Right atrium auricular region (tissue), 2 donors: ENCODE measurements at regions not wholly inside any gene's neighbourhood (a gene's known extent, or its start where the extent isn't known, plus 50 kb on each side); places are given as distances from the start of the nearest gene placed in this dataset.

Experiments
- DNase-seq: peaks from one replicate; pipeline ENCODE4 v3.0.0-alpha.2; 2019; ENCODE audit warnings: low spot score
- H3K27ac ChIP-seq, 2 donors: fragments of 200-600 bp; sonication (generic); 1 replicate in 1 of 2; 2 replicates in 1 of 2; pipeline ENCODE4 v1.5.1; 2016 to 2019
- H3K27me3 ChIP-seq, 2 donors: fragments of 200-600 bp; sonication (generic); one replicate each; pipeline versions ENCODE4 v1.5.1 to v1.6.0; 2017 to 2019
- H3K36me3 ChIP-seq: fragments of 200-600 bp; sonication (generic); one replicate; pipeline ENCODE4 v1.5.1; 2016
- H3K4me1 ChIP-seq, 2 donors: fragments of 200-600 bp; sonication (generic); one replicate each; pipeline versions ENCODE4 v1.5.1 to v1.6.0; 2017 to 2019
- H3K4me3 ChIP-seq, 2 donors: fragments of 200-600 bp; sonication (generic); 1 replicate in 1 of 2; 2 replicates in 1 of 2; pipeline ENCODE4 v1.5.1; 2017 to 2019; ENCODE audit warnings: mild to moderate bottlenecking in 1 of 2, moderate library complexity in 1 of 2
- H3K9me3 ChIP-seq, 2 donors: fragments of 200-600 bp; sonication (generic); one replicate each; pipeline ENCODE4 v1.5.1; 2019
- TF ChIP-seq, protein P1 (sequence below), 2 donors: fragments of 200-600 bp; sonication (generic); IDR thresholded peaks; one replicate each; pipeline ENCODE4 v1.5.1; 2019; ENCODE audit warnings: antibody characterized with exemption in 2 of 2

DNA sequence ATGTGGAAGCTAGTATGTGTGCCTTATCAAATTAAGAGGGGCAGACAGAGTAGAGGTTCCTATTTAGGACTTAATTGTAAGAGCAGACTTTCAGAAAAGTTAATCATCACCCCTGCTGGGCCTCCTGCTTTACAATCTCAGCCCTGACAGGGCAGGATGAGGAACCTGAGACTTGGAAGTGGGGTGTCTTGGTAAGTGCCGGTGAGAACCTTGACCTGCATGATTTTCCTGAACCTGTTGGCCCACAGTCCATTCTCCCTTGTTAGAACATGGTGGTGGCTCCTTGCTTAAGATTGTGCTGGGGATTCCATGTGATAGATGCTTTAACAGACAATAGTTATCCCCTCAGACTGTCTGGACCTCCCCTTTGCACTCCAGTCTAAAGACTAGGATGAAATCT, 141.7 kb upstream of the TMEM72 start:
- no peak for DNase-seq

DNA sequence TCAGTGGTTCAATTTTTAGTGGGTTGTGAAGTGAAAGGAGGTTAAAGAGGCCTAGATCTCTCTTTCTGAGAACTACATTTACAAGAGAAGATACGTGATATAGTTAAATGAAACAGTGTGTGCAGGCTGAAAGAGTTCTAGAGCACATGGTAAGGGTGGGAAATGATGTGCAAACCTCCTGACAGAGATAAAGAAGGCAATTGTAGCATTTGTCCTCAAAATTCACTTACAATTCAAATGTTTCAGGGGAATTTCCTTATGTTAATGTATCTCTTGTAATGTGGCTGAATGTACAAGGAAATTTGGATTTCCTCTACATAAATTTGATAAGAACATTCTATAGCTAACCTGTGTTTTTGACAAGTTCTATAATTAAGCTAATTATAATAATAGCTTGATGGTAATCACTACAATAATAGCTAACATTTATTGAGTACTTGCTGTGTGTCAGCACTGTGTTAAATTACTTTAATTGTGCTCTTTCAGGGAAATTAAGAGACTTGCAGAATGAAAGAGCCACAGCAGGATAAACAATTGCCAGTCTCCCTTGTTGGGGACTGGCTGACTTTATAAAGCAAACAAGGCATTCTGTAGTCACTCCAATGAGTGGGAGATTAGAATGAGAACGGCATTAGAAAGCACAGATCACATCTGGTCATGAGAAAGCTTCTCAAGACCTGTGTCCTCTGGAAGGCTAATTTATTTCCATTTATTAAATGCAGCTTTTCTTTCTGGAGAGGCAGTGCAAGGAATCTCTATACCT, 139.7 kb upstream of the TMEM72 start:
- TF ChIP-seq, protein P1, sequence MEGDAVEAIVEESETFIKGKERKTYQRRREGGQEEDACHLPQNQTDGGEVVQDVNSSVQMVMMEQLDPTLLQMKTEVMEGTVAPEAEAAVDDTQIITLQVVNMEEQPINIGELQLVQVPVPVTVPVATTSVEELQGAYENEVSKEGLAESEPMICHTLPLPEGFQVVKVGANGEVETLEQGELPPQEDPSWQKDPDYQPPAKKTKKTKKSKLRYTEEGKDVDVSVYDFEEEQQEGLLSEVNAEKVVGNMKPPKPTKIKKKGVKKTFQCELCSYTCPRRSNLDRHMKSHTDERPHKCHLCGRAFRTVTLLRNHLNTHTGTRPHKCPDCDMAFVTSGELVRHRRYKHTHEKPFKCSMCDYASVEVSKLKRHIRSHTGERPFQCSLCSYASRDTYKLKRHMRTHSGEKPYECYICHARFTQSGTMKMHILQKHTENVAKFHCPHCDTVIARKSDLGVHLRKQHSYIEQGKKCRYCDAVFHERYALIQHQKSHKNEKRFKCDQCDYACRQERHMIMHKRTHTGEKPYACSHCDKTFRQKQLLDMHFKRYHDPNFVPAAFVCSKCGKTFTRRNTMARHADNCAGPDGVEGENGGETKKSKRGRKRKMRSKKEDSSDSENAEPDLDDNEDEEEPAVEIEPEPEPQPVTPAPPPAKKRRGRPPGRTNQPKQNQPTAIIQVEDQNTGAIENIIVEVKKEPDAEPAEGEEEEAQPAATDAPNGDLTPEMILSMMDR (IDR thresholded peaks at IDR 0.05) = no peak
- no peak for DNase-seq
- Histone ChIP-seq H3K27ac (no peak overlapping the region), H3K9me3 (no peaks in the 10 kb centered on the region), H3K4me1 (no peaks in the 10 kb centered on the region), H3K4me3 (no peak overlapping the region), H3K27me3 (no peaks in the 10 kb centered on the region), H3K36me3 (no peaks in the 10 kb centered on the region)

More for the DNA sequence above, 141.7 kb upstream of the TMEM72 start:
- H3K36me3 ChIP-seq = no peaks in the 10 kb centered on the region
- no peaks in the 10 kb centered on the region for H3K9me3 ChIP-seq
- no peak overlapping the region for H3K4me3 ChIP-seq
- TF ChIP-seq, protein P1 (IDR thresholded peaks at IDR 0.05) = no peak
- no peaks in the 10 kb centered on the region for H3K4me1 ChIP-seq
- H3K27ac ChIP-seq = no peak overlapping the region
- no peaks in the 10 kb centered on the region for H3K27me3 ChIP-seq

DNA sequence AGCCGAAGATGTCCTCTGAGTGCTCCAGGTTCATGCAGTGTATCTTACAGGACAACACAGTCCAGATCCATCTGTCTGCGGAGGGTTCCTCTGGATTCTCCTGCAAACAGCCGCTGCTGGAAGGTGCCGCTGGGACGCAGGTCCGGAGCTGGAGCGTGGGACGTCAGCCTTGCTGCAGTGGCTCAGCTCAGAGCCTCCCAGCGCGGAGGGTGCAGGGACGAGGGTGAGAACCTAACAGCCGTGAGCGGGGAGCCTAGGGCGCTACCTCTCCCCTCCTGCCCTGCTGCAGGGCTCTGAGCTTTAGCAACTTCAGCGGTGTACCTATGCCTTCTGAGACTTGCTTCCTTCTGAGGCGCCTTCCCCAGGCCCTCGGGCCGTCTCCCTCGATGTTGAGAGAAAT, 137.6 kb upstream of the TMEM72 start:
- no peaks in the 10 kb centered on the region for H3K27me3 ChIP-seq
- DNase-seq = no peak
- no peaks in the 10 kb centered on the region for H3K36me3 ChIP-seq
- H3K4me1 ChIP-seq = no peaks in the 10 kb centered on the region
- TF ChIP-seq, protein P1 (IDR thresholded peaks at IDR 0.05) = no peak
- H3K4me3 ChIP-seq = no peak overlapping the region
- H3K9me3 ChIP-seq = no peaks in the 10 kb centered on the region
- H3K27ac ChIP-seq = no peak overlapping the region

DNA sequence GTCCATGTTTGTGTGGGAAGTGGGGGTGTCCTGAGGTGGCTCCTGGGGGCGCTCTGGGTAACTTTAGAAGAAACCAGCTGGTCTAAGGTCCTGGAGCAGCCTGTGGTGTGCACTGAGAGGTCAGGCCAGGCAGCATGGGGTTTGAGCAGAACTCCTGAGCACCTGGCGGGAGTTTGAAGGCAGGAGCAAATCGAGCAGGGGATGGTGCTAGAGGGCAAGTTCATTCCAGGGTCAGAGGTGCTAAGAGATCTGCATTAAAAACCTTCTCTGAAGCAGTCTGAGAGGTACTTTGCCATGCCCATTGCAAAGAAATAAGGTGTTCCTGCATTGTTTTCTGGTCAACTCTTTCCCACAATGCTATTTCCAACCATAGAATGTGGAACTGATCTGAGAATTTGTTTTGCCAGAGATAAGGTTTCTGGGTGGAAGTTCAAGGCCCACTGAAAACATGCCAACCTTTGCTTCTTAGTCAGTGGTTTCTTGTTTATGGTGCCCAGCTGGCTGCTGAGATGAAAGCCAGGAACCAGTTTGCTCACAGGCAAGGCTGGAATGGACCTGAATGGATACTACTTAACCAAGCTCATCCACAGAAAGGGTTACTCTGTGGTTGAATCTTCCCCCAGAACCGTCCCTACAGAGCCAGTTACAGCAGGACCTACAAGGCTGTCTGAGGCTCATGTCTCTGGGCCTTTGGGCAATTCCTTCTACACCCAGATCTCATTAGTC, 136.3 kb upstream of the TMEM72 start:
- no peaks in the 10 kb centered on the region for H3K36me3 ChIP-seq
- TF ChIP-seq, protein P1 (IDR thresholded peaks at IDR 0.05) = no peak
- DNase-seq = no peak
- no peak overlapping the region for H3K4me3 ChIP-seq
- no peak overlapping the region for H3K27ac ChIP-seq
- H3K9me3 ChIP-seq = no peaks in the 10 kb centered on the region
- H3K4me1 ChIP-seq = no peaks in the 10 kb centered on the region
- no peaks in the 10 kb centered on the region for H3K27me3 ChIP-seq

DNA sequence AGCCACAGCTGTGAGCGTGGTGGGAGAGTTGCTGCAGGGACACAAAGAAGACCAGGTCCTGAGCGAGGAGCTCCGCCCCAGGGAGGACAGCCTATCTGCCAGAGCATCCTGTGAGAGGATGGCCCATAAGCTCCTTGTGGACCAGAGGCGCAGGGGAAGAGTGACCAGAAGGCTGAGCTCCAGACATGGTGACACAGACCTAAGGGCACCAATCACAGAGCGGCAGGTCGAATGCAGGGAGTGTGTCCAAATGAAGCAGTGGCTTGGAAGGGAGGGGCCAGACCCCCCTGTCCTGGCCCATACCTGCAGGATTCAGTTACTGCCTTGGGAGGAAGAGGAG, 135.8 kb upstream of the TMEM72 start:
- no peaks in the 10 kb centered on the region for H3K4me1 ChIP-seq
- H3K9me3 ChIP-seq = no peaks in the 10 kb centered on the region
- no peak for DNase-seq
- no peak overlapping the region for H3K27ac ChIP-seq
- no peaks in the 10 kb centered on the region for H3K36me3 ChIP-seq
- H3K4me3 ChIP-seq = no peak overlapping the region
- TF ChIP-seq, protein P1 (IDR thresholded peaks at IDR 0.05) = no peak
- no peaks in the 10 kb centered on the region for H3K27me3 ChIP-seq
